HEK293 (cell line): ENCODE measurements at regions not wholly inside any gene's neighbourhood (a gene's known extent, or its start where the extent isn't known, plus 50 kb on each side); places are given as distances from the start of the nearest gene placed in this dataset.

Source experiments
- CTCF ChIP-seq: fragments of 450-650 bp; formaldehyde crosslinking; IDR thresholded peaks from 2 replicates; pipeline ENCODE4 v1.5.1; 2016; ENCODE audit warnings: missing biosample characterization, missing genetic modification characterization
- HOXA7 ChIP-seq: sonication (generic); formaldehyde crosslinking; IDR thresholded peaks from 2 replicates; pipeline ENCODE4 v1.8.1; 2022; ENCODE audit warnings: missing genetic modification reagents, borderline replicate concordance
- IKZF3 ChIP-seq: fragments of 450-650 bp; IDR thresholded peaks from 2 replicates; pipeline ENCODE4 v1.5.0; 2018; ENCODE audit warnings: missing biosample characterization, mild to moderate bottlenecking, missing genetic modification characterization, moderate library complexity
- YY1 ChIP-seq: fragments of 450-650 bp; formaldehyde crosslinking; IDR thresholded peaks from 2 replicates; pipeline ENCODE4 v1.5.1; 2018; ENCODE audit warnings: missing biosample characterization, missing genetic modification characterization
- ZBTB20 ChIP-seq: fragments of 450-650 bp; formaldehyde crosslinking; IDR thresholded peaks from 2 replicates; pipeline ENCODE4 v1.5.1; 2016; ENCODE audit warnings: missing biosample characterization, missing genetic modification characterization
- ZNF18 ChIP-seq: fragments of 450-650 bp; formaldehyde crosslinking; IDR thresholded peaks from 2 replicates; pipeline ENCODE4 v1.5.1; 2016; ENCODE audit warnings: missing biosample characterization, missing genetic modification characterization
- ZNF311 ChIP-seq: fragments of 450-650 bp; formaldehyde crosslinking; IDR thresholded peaks from 2 replicates; pipeline ENCODE4 v1.5.1; 2017; ENCODE audit warnings: missing biosample characterization, missing genetic modification characterization, borderline replicate concordance
- ZNF660 ChIP-seq: fragments of 450-650 bp; IDR thresholded peaks from 2 replicates; pipeline ENCODE4 v1.5.1; 2018; ENCODE audit warnings: missing biosample characterization, mild to moderate bottlenecking, missing genetic modification characterization
- ZXDB ChIP-seq: fragments of 450-650 bp; formaldehyde crosslinking; IDR thresholded peaks from 2 replicates; pipeline ENCODE4 v1.5.1; 2016; ENCODE audit warnings: missing biosample characterization, missing genetic modification characterization
- TF ChIP-seq, protein P1 (sequence below): fragments of 450-650 bp; formaldehyde crosslinking; IDR thresholded peaks from 2 replicates; pipeline ENCODE4 v1.5.1; 2016; ENCODE audit warnings: missing biosample characterization, missing genetic modification characterization
- TF ChIP-seq, protein P2 (sequence below): fragments of 450-650 bp; formaldehyde crosslinking; IDR thresholded peaks from 2 replicates; pipeline ENCODE4 v1.5.1; 2016; ENCODE audit warnings: missing biosample characterization, missing genetic modification characterization

GRCh38 chr5:87119588-87119987 lies 148.1 kb upstream of the RASA1 start:
- TF ChIP-seq YY1 (tag by site-specific recombination) (no peak), ZNF660 (tag by site-specific recombination) (no peak), ZBTB20 (tag by site-specific recombination) (no peak), ZNF18 (tag by site-specific recombination) (no peak), HOXA7 (no peak), ZXDB (no peak), ZNF311 (no peak), IKZF3 (tag by site-specific recombination) (no peak), CTCF (tag by site-specific recombination) (no peak)
- TF ChIP-seq, protein P1, sequence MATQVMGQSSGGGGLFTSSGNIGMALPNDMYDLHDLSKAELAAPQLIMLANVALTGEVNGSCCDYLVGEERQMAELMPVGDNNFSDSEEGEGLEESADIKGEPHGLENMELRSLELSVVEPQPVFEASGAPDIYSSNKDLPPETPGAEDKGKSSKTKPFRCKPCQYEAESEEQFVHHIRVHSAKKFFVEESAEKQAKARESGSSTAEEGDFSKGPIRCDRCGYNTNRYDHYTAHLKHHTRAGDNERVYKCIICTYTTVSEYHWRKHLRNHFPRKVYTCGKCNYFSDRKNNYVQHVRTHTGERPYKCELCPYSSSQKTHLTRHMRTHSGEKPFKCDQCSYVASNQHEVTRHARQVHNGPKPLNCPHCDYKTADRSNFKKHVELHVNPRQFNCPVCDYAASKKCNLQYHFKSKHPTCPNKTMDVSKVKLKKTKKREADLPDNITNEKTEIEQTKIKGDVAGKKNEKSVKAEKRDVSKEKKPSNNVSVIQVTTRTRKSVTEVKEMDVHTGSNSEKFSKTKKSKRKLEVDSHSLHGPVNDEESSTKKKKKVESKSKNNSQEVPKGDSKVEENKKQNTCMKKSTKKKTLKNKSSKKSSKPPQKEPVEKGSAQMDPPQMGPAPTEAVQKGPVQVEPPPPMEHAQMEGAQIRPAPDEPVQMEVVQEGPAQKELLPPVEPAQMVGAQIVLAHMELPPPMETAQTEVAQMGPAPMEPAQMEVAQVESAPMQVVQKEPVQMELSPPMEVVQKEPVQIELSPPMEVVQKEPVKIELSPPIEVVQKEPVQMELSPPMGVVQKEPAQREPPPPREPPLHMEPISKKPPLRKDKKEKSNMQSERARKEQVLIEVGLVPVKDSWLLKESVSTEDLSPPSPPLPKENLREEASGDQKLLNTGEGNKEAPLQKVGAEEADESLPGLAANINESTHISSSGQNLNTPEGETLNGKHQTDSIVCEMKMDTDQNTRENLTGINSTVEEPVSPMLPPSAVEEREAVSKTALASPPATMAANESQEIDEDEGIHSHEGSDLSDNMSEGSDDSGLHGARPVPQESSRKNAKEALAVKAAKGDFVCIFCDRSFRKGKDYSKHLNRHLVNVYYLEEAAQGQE (tag by site-specific recombination) = no peak
- TF ChIP-seq, protein P2, sequence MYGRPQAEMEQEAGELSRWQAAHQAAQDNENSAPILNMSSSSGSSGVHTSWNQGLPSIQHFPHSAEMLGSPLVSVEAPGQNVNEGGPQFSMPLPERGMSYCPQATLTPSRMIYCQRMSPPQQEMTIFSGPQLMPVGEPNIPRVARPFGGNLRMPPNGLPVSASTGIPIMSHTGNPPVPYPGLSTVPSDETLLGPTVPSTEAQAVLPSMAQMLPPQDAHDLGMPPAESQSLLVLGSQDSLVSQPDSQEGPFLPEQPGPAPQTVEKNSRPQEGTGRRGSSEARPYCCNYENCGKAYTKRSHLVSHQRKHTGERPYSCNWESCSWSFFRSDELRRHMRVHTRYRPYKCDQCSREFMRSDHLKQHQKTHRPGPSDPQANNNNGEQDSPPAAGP (tag by site-specific recombination) = no peak
